C4-2B (cell line): ENCODE measurements at regions not wholly inside any gene's neighbourhood (a gene's known extent, or its start where the extent isn't known, plus 50 kb on each side); places are given as distances from the start of the nearest gene placed in this dataset.

Experiments
- ZFX ChIP-seq: fragments of 450-650 bp; IDR thresholded peaks from 2 replicates; pipeline ENCODE4 v1.6.1; 2017
- TF ChIP-seq, protein P1 (sequence below): fragments of 450-650 bp; conservative IDR thresholded peaks from 2 replicates; pipeline ENCODE4 v1.5.1; 2017; ENCODE audit warnings: mild to moderate bottlenecking

DNA sequence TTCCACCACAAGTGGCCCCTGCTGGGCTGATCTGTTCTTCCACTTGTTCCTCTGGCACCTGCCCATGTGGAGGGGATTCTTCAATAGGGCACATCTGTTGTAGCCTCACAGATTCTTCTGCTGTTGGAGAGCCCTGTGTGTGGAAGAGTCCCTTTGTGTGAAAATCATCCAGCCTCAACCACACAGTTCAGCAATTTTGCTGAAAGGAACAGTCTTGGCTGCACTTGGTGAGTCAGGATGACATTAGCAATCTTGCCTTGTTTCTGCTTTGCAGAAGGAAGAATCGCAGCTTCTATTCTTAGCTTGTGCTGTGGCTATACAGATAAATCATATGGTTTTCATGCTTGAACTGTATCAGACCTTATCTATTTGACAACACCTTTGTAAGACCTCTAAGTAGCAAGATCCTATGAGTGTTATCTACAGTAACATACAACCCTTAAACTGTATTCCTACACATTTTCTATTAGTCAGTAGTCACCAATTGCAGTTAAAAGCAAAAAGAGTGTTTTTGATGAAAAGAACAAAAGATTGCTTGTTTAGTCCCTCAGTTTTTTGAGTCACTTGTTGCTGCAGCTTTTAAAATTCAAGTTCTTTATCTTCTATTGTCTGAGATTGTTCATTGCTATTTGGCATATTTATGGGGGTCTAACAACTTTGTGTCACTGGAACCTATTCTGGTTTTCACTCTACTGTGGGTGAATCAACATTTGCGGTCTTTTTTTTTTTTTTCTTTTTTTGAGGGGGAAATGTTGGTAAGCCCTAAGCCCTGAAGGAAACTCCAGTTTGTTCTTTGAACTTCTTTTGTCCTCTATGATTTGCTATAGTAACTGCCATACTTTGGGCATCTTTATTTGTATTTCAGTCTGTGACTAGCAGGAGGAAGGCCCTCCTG lies 231.6 kb downstream of the TFAP2B start:
- TF ChIP-seq, protein P1, sequence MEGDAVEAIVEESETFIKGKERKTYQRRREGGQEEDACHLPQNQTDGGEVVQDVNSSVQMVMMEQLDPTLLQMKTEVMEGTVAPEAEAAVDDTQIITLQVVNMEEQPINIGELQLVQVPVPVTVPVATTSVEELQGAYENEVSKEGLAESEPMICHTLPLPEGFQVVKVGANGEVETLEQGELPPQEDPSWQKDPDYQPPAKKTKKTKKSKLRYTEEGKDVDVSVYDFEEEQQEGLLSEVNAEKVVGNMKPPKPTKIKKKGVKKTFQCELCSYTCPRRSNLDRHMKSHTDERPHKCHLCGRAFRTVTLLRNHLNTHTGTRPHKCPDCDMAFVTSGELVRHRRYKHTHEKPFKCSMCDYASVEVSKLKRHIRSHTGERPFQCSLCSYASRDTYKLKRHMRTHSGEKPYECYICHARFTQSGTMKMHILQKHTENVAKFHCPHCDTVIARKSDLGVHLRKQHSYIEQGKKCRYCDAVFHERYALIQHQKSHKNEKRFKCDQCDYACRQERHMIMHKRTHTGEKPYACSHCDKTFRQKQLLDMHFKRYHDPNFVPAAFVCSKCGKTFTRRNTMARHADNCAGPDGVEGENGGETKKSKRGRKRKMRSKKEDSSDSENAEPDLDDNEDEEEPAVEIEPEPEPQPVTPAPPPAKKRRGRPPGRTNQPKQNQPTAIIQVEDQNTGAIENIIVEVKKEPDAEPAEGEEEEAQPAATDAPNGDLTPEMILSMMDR = no peak
- no peak for TF ChIP-seq ZFX
